Smooth muscle cell (in vitro differentiated cells): ENCODE measurements at regions not wholly inside any gene's neighbourhood (a gene's known extent, or its start where the extent isn't known, plus 50 kb on each side); places are given as distances from the start of the nearest gene placed in this dataset.

Source experiments
- DNase-seq: peaks from one replicate; lab custom pipeline; 2025; ENCODE audit not compliant: unreplicated experiment; lab: John Stamatoyannopoulos, UW
- H2AFZ ChIP-seq: fragments of 200-600 bp; sonication (generic); 2 replicates; pipeline ENCODE4 v1.6.0; 2016; ENCODE audit warnings: antibody characterized with exemption, low read depth, mild to moderate bottlenecking
- H3F3A ChIP-seq: fragments of 200-600 bp; sonication (generic); 2 replicates; pipeline ENCODE4 v1.6.0; 2017; ENCODE audit warnings: antibody characterized with exemption, low read depth
- H3K27ac ChIP-seq: fragments of 200-600 bp; sonication (generic); 2 replicates; pipeline ENCODE4 v1.5.1; 2016; ENCODE audit warnings: low read depth, mild to moderate bottlenecking
- H3K27me3 ChIP-seq: fragments of 200-600 bp; sonication (generic); 2 replicates; pipeline ENCODE4 v1.6.1; 2016; ENCODE audit warnings: low read depth, mild to moderate bottlenecking
- H3K36me3 ChIP-seq: fragments of 200-600 bp; sonication (generic); 2 replicates; pipeline ENCODE4 v1.5.1; 2016; ENCODE audit warnings: low read depth
- H3K4me1 ChIP-seq: fragments of 200-600 bp; sonication (generic); 2 replicates; pipeline ENCODE4 v1.5.1; 2016; ENCODE audit warnings: low read depth
- H3K4me2 ChIP-seq: fragments of 200-600 bp; sonication (generic); 2 replicates; pipeline ENCODE4 v1.6.0; 2016; ENCODE audit warnings: mild to moderate bottlenecking
- H3K4me3 ChIP-seq: fragments of 200-600 bp; sonication (generic); 2 replicates; pipeline ENCODE4 v1.5.1; 2016; ENCODE audit warnings: mild to moderate bottlenecking
- H3K79me2 ChIP-seq: fragments of 200-600 bp; sonication (generic); 2 replicates; pipeline ENCODE4 v1.6.0; 2016; ENCODE audit warnings: low read depth, mild to moderate bottlenecking
- H3K9ac ChIP-seq: fragments of 200-600 bp; sonication (generic); 2 replicates; pipeline ENCODE4 v1.6.0; 2016; ENCODE audit warnings: low read depth
- H3K9me3 ChIP-seq: fragments of 200-600 bp; sonication (generic); replicated peaks from 2 replicates; pipeline ENCODE4 v1.5.1; 2016; ENCODE audit warnings: low read depth
- H4K20me1 ChIP-seq: fragments of 200-600 bp; sonication (generic); 2 replicates; pipeline ENCODE4 v1.6.0; 2016; ENCODE audit warnings: low read depth
- CTCF ChIP-seq: fragments of 200-600 bp; sonication (generic); IDR thresholded peaks from 2 replicates; pipeline ENCODE4 v1.5.1; 2017; ENCODE audit warnings: borderline replicate concordance, mild to moderate bottlenecking, antibody characterized with exemption; ENCODE audit not compliant: insufficient read depth, poor library complexity, severe bottlenecking
- WGBS: methylation state at CpG from one replicate; pipeline ENCODE4 v1.1.7; 2016; ENCODE audit warnings: low lambda C conversion rate; 5-methylcytosine and 5-hydroxymethylcytosine counted together

- no peak overlapping the region for H3K9ac ChIP-seq
- no peak overlapping the region for H3K4me3 ChIP-seq
- no peak overlapping the region for H3K27ac ChIP-seq
- no peaks in the 10 kb centered on the region for H3K27me3 ChIP-seq
- no peaks in the 10 kb centered on the region for H4K20me1 ChIP-seq
- no peaks in the 10 kb centered on the region for H3K36me3 ChIP-seq
- no peaks in the 10 kb centered on the region for H3K9me3 ChIP-seq
- no peak overlapping the region for H3K4me2 ChIP-seq
- no peaks in the 10 kb centered on the region for H3F3A ChIP-seq
- H2AFZ ChIP-seq, result no peak overlapping the region
- TF ChIP-seq CTCF, result no peak
- H3K79me2 ChIP-seq, result no peaks in the 10 kb centered on the region
- WGBS, result 52% methylated on average over 1 of the region's 1 CpG
- peaks cover 7% of the 10 kb centered on the region for H3K4me1 ChIP-seq
- no peak for DNase-seq
Measured at GRCh38 chr4:126777649-126778048, 855.1 kb upstream of the INTU start.

DNA sequence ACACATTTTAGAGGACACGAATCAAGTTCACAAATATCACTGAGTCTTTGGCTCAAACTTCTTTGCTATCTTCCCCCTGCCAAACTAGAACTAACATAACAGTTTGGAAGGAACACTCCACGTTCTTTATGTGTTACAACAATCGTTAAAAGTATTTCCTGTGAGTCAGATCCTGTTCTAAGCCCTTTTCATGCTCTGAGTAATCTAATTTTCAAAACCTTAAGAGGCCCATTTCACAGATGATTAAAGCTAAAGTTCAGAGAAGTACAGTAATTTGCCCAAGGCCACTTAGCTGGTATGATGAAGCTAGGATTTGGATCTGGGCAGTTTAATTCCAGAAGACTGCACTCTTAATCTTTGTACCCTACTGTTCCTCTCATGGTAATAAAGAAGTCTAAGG lies 854.4 kb upstream of the INTU start:
- Histone ChIP-seq H4K20me1 (no peaks in the 10 kb centered on the region), H3K4me2 (no peak overlapping the region), H3K27ac (no peak overlapping the region), H3K9me3 (no peaks in the 10 kb centered on the region), H3K4me3 (no peak overlapping the region), H2AFZ (no peak overlapping the region), H3K4me1 (peaks cover 7% of the 10 kb centered on the region), H3K27me3 (no peaks in the 10 kb centered on the region), H3K79me2 (no peaks in the 10 kb centered on the region), H3K9ac (no peak overlapping the region), H3F3A (no peaks in the 10 kb centered on the region), H3K36me3 (no peaks in the 10 kb centered on the region)
- DNase-seq, result no peak
- 26% methylated on average over 3 of the region's 3 CpGs for WGBS
- no peak for TF ChIP-seq CTCF

DNA sequence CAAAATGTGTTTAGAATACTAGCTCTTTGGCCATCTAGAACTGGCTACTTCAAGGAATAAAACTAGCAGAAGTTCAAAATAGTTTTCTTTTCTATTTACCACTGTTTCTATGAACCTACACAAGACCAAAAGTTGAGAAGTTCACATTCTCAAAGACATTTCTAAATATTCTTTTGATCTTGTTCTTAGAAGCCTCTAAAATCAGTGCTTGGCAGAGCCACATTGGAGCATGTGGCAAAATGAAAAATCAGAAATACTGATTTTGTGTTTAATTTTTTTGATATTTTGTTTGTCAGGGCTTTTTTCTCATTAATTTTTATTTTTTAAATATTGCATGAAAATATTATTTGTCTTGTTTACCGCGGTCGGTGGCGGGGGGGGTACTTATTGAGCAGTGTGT lies 853.8 kb upstream of the INTU start:
- no peak overlapping the region for H3K27ac ChIP-seq
- WGBS, result 100% methylated on average over 4 of the region's 4 CpGs

More for the DNA sequence above, 853.8 kb upstream of the INTU start:
- no peaks in the 10 kb centered on the region for H3F3A ChIP-seq
- H3K4me1 ChIP-seq, result peaks cover 7% of the 10 kb centered on the region
- no peaks in the 10 kb centered on the region for H3K79me2 ChIP-seq
- no peak for DNase-seq
- no peak overlapping the region for H3K4me2 ChIP-seq
- H4K20me1 ChIP-seq, result no peaks in the 10 kb centered on the region
- no peaks in the 10 kb centered on the region for H3K9me3 ChIP-seq
- no peaks in the 10 kb centered on the region for H3K36me3 ChIP-seq
- no peak overlapping the region for H3K4me3 ChIP-seq
- H2AFZ ChIP-seq, result no peak overlapping the region
- no peak overlapping the region for H3K9ac ChIP-seq
- no peaks in the 10 kb centered on the region for H3K27me3 ChIP-seq
- TF ChIP-seq CTCF, result no peak
